ENCODE measurements at regions not wholly inside any gene's neighbourhood (a gene's known extent, or its start where the extent isn't known, plus 50 kb on each side); places are given as distances from the start of the nearest gene placed in this dataset.
A peak's percentile ranks its signal among the peaks of the same experiment; 100 is the strongest.

DNA sequence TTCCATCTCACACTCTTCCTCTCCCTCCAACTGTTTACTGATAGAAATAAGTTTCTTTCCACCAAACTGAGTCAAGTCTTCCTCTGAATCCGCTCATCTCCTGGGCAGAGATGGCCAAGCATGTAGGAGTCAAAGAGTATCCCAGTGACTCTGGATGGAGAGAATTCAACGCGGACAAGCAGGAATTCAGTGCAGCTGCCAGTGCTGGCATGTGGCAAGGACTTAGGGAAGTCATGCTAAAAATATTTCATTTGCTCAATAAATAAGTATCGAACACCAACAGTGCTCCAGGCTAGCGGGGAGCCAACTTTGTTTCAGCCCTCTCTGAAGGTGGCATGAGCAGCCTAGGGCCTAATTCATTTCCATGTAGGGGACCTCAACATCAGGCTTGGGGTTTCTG is 351.6 kb upstream of the ZMIZ1 start:
- Mint-ChIP-seq H3K36me3 (ENCODE audit: low read depth) (no peaks in the 10 kb centered on the region), H3K27me3 (ENCODE audit: low read depth) (peaks cover 4% of the 10 kb centered on the region), H3K27ac (ENCODE audit: unreplicated experiment) (peak overlapping the region; percentile 53), H3K9me3 (ENCODE audit: low read depth) (no peaks in the 10 kb centered on the region), H3K4me3 (ENCODE audit: unreplicated experiment) (no peak overlapping the region), H3K4me1 (ENCODE audit: low read depth) (peaks cover 20% of the 10 kb centered on the region)
- DNase-seq (ENCODE audit: low spot score): no peak
- TF ChIP-seq, protein P1, sequence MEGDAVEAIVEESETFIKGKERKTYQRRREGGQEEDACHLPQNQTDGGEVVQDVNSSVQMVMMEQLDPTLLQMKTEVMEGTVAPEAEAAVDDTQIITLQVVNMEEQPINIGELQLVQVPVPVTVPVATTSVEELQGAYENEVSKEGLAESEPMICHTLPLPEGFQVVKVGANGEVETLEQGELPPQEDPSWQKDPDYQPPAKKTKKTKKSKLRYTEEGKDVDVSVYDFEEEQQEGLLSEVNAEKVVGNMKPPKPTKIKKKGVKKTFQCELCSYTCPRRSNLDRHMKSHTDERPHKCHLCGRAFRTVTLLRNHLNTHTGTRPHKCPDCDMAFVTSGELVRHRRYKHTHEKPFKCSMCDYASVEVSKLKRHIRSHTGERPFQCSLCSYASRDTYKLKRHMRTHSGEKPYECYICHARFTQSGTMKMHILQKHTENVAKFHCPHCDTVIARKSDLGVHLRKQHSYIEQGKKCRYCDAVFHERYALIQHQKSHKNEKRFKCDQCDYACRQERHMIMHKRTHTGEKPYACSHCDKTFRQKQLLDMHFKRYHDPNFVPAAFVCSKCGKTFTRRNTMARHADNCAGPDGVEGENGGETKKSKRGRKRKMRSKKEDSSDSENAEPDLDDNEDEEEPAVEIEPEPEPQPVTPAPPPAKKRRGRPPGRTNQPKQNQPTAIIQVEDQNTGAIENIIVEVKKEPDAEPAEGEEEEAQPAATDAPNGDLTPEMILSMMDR (IDR thresholded peaks at IDR 0.05): no peak

GRCh38 chr10:78718032-78718572 is 350.7 kb upstream of the ZMIZ1 start:
- no peak for DNase-seq (ENCODE audit: low spot score)
- Mint-ChIP-seq H3K27ac (ENCODE audit: unreplicated experiment) (peak overlapping the region; percentile 3), H3K27me3 (ENCODE audit: low read depth) (peaks cover 3% of the 10 kb centered on the region), H3K9me3 (ENCODE audit: low read depth) (no peaks in the 10 kb centered on the region), H3K4me1 (ENCODE audit: low read depth) (peaks cover 20% of the 10 kb centered on the region), H3K36me3 (ENCODE audit: low read depth) (no peaks in the 10 kb centered on the region), H3K4me3 (ENCODE audit: unreplicated experiment) (no peak overlapping the region)
- TF ChIP-seq, protein P1 (IDR thresholded peaks at IDR 0.05): no peak

GRCh38 chr10:78719276-78719675 is 349.5 kb upstream of the ZMIZ1 start:
- H3K36me3 Mint-ChIP-seq (ENCODE audit: low read depth): no peaks in the 10 kb centered on the region
- peaks cover 20% of the 10 kb centered on the region for H3K4me1 Mint-ChIP-seq (ENCODE audit: low read depth)
- no peak for DNase-seq (ENCODE audit: low spot score)
- H3K27me3 Mint-ChIP-seq (ENCODE audit: low read depth): peaks cover 2% of the 10 kb centered on the region
- TF ChIP-seq, protein P1 (IDR thresholded peaks at IDR 0.05): no peak
- no peak overlapping the region for H3K4me3 Mint-ChIP-seq (ENCODE audit: unreplicated experiment)
- no peaks in the 10 kb centered on the region for H3K9me3 Mint-ChIP-seq (ENCODE audit: low read depth)
- H3K27ac Mint-ChIP-seq (ENCODE audit: unreplicated experiment): no peak overlapping the region

- Mint-ChIP-seq H3K4me3 (ENCODE audit: unreplicated experiment) (no peak overlapping the region), H3K9me3 (ENCODE audit: low read depth) (no peaks in the 10 kb centered on the region)
Measured at GRCh38 chr10:78720091-78720490, 348.7 kb upstream of the ZMIZ1 start.

DNA sequence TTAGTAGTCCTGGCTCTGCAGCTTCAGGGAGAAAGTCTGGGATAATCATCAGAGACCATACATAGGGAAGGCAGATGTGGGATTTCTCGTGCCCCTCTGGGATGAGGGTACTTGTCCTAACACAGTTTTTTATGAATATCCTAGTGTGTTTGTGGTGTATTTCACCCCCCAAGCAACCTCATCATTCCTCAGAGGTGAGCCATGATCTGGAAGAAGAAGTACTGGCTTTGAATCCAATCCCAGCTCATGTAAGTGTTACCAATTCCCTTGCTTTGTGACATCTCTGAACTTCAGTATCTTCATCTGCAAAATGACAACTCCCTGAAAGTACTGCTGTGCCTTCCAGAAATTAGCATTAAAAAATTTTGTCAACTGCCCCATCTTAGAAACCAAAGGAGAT is 347.5 kb upstream of the ZMIZ1 start:
- DNase-seq (ENCODE audit: low spot score): no peak
- H3K36me3 Mint-ChIP-seq (ENCODE audit: low read depth): no peaks in the 10 kb centered on the region
- H3K4me3 Mint-ChIP-seq (ENCODE audit: unreplicated experiment): no peak overlapping the region
- peaks cover 8% of the 10 kb centered on the region for H3K27me3 Mint-ChIP-seq (ENCODE audit: low read depth)
- TF ChIP-seq, protein P1 (IDR thresholded peaks at IDR 0.05): no peak
- peaks cover 20% of the 10 kb centered on the region for H3K4me1 Mint-ChIP-seq (ENCODE audit: low read depth)
- H3K9me3 Mint-ChIP-seq (ENCODE audit: low read depth): no peaks in the 10 kb centered on the region
- H3K27ac Mint-ChIP-seq (ENCODE audit: unreplicated experiment): no peak overlapping the region

More at GRCh38 chr10:78720091-78720490, 348.7 kb upstream of the ZMIZ1 start:
- no peak overlapping the region for H3K27ac Mint-ChIP-seq (ENCODE audit: unreplicated experiment)
- H3K27me3 Mint-ChIP-seq (ENCODE audit: low read depth): peaks cover 7% of the 10 kb centered on the region
- H3K4me1 Mint-ChIP-seq (ENCODE audit: low read depth): peaks cover 20% of the 10 kb centered on the region
- H3K36me3 Mint-ChIP-seq (ENCODE audit: low read depth): no peaks in the 10 kb centered on the region
- TF ChIP-seq, protein P1 (IDR thresholded peaks at IDR 0.05): no peak
- DNase-seq (ENCODE audit: low spot score): no peak
